ENCODE measurements at regions not wholly inside any gene's neighbourhood (a gene's known extent, or its start where the extent isn't known, plus 50 kb on each side); places are given as distances from the start of the nearest gene placed in this dataset.

DNA sequence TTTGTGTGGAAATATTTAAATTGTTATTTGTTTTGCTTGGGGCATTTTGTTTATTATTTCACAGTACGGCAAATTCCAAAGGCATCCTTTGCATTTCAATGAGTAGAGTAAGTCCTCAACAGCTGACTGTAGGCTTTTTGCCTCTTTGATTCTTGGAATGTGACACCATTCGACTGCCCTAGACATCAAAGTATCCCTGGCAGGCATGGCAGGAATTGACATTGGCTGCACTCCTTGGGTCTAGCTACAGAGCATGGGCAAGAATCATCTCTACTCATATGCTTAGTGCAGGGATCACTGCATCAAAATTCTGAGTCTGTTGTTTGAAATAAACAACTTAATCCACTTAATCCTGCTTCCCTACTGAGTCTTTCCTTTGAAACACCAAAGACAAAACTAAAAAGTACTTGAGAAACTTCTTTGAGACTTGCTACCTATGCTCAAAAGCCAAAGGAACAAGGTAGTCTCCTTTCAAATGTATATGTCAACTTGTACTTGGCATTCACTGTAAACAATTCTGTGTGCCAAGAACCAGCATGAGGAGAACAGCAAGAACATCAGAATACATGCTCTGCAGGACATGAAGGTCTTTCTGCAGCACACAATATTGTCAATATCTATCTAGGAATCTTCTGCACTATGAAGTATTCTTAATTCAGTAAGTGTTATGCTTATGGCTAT is 1569.0 kb upstream of the FLRT2 start:
- H3K27ac Mint-ChIP-seq, result peak overlapping the region; percentile 30; the same call in 1 of the 2 replicates

DNA sequence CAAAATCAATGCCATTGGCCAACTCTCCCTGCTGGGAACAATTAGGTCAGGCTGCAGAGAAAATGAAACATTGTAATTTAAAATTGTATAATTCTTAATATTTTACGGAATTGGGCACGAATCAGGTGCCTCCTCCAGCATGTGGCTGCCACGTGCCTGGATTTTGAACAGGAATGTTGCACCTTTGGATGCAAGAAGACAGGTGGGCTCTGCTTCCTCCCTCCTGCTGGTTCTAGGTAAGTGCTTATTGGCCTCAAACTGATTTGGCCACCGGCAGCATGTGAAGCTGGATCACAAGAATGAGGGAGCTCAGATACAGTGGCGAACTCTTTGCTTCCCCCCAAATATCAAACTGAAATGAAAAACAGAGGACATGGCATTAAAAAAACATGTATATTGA is 1559.9 kb upstream of the FLRT2 start:
- peaks cover 4% of the 10 kb centered on the region; the same call in 1 of the 2 replicates for H3K9me3 Mint-ChIP-seq
- no peak for ATAC-seq
- peaks cover 4% of the 10 kb centered on the region for H3K4me1 Mint-ChIP-seq
- H3K27ac Mint-ChIP-seq, result no peak overlapping the region
- ChIA-PET CTCF (no interaction called here), POLR2A (no interaction called here)
- no peak for DNase-seq (ENCODE audit: low spot score)
- no peaks in the 10 kb centered on the region for H3K36me3 Mint-ChIP-seq
- H3K27me3 Mint-ChIP-seq (ENCODE audit: low read depth), result no peaks in the 10 kb centered on the region
- no peak overlapping the region for H3K4me3 Mint-ChIP-seq
- no peak for TF ChIP-seq NR2C2 (CRISPR knock-in tag; IDR thresholded peaks at IDR 0.05)
- TF ChIP-seq, protein P1, sequence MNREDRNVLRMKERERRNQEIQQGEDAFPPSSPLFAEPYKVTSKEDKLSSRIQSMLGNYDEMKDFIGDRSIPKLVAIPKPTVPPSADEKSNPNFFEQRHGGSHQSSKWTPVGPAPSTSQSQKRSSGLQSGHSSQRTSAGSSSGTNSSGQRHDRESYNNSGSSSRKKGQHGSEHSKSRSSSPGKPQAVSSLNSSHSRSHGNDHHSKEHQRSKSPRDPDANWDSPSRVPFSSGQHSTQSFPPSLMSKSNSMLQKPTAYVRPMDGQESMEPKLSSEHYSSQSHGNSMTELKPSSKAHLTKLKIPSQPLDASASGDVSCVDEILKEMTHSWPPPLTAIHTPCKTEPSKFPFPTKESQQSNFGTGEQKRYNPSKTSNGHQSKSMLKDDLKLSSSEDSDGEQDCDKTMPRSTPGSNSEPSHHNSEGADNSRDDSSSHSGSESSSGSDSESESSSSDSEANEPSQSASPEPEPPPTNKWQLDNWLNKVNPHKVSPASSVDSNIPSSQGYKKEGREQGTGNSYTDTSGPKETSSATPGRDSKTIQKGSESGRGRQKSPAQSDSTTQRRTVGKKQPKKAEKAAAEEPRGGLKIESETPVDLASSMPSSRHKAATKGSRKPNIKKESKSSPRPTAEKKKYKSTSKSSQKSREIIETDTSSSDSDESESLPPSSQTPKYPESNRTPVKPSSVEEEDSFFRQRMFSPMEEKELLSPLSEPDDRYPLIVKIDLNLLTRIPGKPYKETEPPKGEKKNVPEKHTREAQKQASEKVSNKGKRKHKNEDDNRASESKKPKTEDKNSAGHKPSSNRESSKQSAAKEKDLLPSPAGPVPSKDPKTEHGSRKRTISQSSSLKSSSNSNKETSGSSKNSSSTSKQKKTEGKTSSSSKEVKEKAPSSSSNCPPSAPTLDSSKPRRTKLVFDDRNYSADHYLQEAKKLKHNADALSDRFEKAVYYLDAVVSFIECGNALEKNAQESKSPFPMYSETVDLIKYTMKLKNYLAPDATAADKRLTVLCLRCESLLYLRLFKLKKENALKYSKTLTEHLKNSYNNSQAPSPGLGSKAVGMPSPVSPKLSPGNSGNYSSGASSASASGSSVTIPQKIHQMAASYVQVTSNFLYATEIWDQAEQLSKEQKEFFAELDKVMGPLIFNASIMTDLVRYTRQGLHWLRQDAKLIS (CRISPR knock-in tag; IDR thresholded peaks at IDR 0.05; ENCODE audit: borderline replicate concordance), result no peak
- no peak for TF ChIP-seq ZNF671 (CRISPR knock-in tag; IDR thresholded peaks at IDR 0.05)
- TF ChIP-seq, protein P2, sequence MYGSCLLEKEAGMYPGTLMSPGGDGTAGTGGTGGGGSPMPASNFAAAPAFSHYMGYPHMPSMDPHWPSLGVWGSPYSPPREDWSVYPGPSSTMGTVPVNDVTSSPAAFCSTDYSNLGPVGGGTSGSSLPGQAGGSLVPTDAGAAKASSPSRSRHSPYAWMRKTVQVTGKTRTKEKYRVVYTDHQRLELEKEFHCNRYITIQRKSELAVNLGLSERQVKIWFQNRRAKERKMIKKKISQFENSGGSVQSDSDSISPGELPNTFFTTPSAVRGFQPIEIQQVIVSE (CRISPR knock-in tag; IDR thresholded peaks at IDR 0.05; ENCODE audit: borderline replicate concordance), result no peak
- TF ChIP-seq, protein P3, sequence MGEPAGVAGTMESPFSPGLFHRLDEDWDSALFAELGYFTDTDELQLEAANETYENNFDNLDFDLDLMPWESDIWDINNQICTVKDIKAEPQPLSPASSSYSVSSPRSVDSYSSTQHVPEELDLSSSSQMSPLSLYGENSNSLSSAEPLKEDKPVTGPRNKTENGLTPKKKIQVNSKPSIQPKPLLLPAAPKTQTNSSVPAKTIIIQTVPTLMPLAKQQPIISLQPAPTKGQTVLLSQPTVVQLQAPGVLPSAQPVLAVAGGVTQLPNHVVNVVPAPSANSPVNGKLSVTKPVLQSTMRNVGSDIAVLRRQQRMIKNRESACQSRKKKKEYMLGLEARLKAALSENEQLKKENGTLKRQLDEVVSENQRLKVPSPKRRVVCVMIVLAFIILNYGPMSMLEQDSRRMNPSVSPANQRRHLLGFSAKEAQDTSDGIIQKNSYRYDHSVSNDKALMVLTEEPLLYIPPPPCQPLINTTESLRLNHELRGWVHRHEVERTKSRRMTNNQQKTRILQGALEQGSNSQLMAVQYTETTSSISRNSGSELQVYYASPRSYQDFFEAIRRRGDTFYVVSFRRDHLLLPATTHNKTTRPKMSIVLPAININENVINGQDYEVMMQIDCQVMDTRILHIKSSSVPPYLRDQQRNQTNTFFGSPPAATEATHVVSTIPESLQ (CRISPR knock-in tag; IDR thresholded peaks at IDR 0.05), result no peak
- TF ChIP-seq, protein P4, sequence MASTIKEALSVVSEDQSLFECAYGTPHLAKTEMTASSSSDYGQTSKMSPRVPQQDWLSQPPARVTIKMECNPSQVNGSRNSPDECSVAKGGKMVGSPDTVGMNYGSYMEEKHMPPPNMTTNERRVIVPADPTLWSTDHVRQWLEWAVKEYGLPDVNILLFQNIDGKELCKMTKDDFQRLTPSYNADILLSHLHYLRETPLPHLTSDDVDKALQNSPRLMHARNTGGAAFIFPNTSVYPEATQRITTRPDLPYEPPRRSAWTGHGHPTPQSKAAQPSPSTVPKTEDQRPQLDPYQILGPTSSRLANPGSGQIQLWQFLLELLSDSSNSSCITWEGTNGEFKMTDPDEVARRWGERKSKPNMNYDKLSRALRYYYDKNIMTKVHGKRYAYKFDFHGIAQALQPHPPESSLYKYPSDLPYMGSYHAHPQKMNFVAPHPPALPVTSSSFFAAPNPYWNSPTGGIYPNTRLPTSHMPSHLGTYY (CRISPR knock-in tag; IDR thresholded peaks at IDR 0.05), result no peak
- no peak for TF ChIP-seq HMGA2 (CRISPR knock-in tag; IDR thresholded peaks at IDR 0.05)
- TF ChIP-seq, protein P5, sequence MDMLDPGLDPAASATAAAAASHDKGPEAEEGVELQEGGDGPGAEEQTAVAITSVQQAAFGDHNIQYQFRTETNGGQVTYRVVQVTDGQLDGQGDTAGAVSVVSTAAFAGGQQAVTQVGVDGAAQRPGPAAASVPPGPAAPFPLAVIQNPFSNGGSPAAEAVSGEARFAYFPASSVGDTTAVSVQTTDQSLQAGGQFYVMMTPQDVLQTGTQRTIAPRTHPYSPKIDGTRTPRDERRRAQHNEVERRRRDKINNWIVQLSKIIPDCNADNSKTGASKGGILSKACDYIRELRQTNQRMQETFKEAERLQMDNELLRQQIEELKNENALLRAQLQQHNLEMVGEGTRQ (CRISPR knock-in tag; IDR thresholded peaks at IDR 0.05), result no peak
- TF ChIP-seq PRRX2 (CRISPR knock-in tag; IDR thresholded peaks at IDR 0.05), result no peak
- no peak for TF ChIP-seq TEAD1 (CRISPR knock-in tag; IDR thresholded peaks at IDR 0.05)
- TF ChIP-seq, protein P6, sequence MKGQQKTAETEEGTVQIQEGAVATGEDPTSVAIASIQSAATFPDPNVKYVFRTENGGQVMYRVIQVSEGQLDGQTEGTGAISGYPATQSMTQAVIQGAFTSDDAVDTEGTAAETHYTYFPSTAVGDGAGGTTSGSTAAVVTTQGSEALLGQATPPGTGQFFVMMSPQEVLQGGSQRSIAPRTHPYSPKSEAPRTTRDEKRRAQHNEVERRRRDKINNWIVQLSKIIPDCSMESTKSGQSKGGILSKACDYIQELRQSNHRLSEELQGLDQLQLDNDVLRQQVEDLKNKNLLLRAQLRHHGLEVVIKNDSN (CRISPR knock-in tag; IDR thresholded peaks at IDR 0.05), result no peak
- TF ChIP-seq SMAD3 (CRISPR knock-in tag; IDR thresholded peaks at IDR 0.05; ENCODE audit: borderline replicate concordance), result no peak
- TF ChIP-seq, protein P7, sequence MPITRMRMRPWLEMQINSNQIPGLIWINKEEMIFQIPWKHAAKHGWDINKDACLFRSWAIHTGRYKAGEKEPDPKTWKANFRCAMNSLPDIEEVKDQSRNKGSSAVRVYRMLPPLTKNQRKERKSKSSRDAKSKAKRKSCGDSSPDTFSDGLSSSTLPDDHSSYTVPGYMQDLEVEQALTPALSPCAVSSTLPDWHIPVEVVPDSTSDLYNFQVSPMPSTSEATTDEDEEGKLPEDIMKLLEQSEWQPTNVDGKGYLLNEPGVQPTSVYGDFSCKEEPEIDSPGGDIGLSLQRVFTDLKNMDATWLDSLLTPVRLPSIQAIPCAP (CRISPR knock-in tag; IDR thresholded peaks at IDR 0.05), result no peak
- TF ChIP-seq TP53 (CRISPR knock-in tag; IDR thresholded peaks at IDR 0.05), result no peak
- no peak for TF ChIP-seq NR3C1 (CRISPR knock-in tag; conservative IDR thresholded peaks at IDR 0.05; ENCODE audit: low read depth)
- TF ChIP-seq ETV6 (CRISPR knock-in tag; IDR thresholded peaks at IDR 0.05), result no peak

More for the DNA sequence above, 1569.0 kb upstream of the FLRT2 start:
- TF ChIP-seq, protein P8, sequence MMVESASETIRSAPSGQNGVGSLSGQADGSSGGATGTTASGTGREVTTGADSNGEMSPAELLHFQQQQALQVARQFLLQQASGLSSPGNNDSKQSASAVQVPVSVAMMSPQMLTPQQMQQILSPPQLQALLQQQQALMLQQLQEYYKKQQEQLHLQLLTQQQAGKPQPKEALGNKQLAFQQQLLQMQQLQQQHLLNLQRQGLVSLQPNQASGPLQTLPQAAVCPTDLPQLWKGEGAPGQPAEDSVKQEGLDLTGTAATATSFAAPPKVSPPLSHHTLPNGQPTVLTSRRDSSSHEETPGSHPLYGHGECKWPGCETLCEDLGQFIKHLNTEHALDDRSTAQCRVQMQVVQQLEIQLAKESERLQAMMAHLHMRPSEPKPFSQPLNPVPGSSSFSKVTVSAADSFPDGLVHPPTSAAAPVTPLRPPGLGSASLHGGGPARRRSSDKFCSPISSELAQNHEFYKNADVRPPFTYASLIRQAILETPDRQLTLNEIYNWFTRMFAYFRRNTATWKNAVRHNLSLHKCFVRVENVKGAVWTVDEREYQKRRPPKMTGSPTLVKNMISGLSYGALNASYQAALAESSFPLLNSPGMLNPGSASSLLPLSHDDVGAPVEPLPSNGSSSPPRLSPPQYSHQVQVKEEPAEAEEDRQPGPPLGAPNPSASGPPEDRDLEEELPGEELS (CRISPR knock-in tag; IDR thresholded peaks at IDR 0.05), result no peak; the same call in 1 of the 2 replicates
- ATAC-seq, result peak; percentile 94
- no peak overlapping the region for H3K4me3 Mint-ChIP-seq
- peaks cover 48% of the 10 kb centered on the region for H3K4me1 Mint-ChIP-seq
- DNase-seq (ENCODE audit: low spot score), result peak; percentile 18
- CTCF ChIA-PET, result no interaction called here
- H3K27me3 Mint-ChIP-seq (ENCODE audit: low read depth), result peaks cover 60% of the 10 kb centered on the region
- no peaks in the 10 kb centered on the region for H3K36me3 Mint-ChIP-seq
- H3K9me3 Mint-ChIP-seq, result peaks cover 4% of the 10 kb centered on the region; the same call in 1 of the 2 replicates
- POLR2A ChIA-PET, result no interaction called here

Measured in WTC11 (cell line).